DMS 273 (cell line): ENCODE measurements at regions not wholly inside any gene's neighbourhood (a gene's known extent, or its start where the extent isn't known, plus 50 kb on each side); places are given as distances from the start of the nearest gene placed in this dataset.
"Not testable (repeated sequence)": the region's sequence is repeated elsewhere in the genome, so short reads cannot be mapped to it uniquely, and the experiment has no call there.

ENCODE experiments used
- DNase-seq: peaks from one replicate; lab custom pipeline; 2025; ENCODE audit not compliant: unreplicated experiment; lab: John Stamatoyannopoulos, UW

DNA sequence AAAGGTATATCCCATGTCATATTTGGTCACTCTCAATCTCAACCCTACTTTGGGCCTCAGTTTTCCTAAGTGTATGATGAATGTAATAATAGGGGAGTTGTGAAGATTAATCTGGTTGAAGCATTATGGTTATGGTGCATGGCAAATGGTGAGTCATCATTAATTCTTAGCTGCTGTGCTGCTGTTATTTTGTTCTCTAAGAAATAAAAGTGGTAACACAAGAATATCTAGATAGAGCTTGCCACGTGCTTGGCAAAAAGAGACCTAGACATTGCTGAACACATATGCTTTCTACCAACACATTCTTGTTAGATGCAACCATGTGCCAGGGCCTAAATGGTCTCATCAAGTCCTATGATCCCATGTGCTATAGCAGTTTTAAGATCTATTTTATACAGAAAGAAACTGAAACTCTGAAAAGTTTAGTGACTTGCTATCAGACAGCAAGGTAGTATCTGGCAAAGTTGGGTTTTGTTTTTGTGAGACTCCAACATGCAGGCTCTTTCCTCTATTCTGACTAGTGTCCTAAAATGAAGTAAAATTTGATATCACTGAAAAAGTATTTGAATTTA, 699.9 kb upstream of the MEF2C start:
- DNase-seq, result no peak

DNA sequence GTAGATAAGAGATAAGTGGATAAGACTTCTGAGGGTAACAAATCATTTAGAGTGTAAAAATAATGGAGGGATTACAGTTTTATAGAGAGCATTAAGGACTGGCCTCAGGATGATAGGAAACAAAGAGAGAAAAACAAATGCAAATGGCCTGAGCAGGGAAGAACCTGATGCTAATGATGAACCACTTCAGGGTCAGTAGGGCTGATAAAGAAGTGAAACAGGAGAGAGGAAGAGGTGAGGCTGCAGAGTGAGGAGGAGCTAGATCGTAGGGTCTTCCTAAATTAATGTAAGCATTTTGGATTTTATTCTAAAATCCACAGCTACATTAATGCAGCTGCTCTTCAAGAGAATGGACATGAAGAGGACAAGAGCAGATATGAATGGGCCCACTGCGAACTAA, 698.0 kb upstream of the MEF2C start:
- DNase-seq, result no peak

DNA sequence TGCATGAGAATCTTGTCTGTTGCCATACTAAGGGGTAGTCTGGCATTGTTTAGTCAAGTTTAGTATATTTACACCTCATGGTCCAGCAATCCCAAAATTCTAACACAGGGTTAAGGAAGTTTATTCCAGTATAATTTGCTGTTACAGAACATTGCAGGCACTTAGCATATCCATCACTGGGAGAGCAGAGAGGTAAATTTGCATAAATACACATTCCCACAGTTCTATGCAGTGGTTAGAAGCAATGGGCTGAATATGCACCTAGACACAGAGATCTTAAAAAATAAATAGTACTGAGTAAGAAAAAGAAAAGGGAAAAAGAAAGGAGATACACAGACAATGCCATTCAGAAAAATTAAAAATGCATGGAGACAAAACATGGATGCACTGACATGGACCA, 692.3 kb upstream of the MEF2C start:
- no peak for DNase-seq

DNA sequence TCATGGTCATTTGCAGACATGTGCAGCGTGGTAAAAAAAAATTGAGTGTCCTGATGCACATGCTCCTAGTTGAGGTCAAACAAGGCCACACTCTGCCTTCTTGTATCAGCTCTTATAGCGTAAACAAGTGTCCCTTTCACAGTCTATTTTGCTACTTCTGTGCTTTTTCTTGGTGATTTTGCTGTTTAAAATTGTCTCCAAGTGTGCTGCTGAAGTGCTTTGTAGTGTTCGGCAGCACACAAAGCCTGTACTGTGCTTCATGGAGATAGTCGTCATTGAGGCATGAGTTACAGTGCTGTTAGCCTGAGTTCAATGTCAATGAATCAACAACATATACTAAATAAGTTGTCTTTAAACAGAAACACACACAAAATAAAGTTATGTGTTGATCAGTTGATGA, 690.4 kb upstream of the MEF2C start:
- DNase-seq, result no peak

DNA sequence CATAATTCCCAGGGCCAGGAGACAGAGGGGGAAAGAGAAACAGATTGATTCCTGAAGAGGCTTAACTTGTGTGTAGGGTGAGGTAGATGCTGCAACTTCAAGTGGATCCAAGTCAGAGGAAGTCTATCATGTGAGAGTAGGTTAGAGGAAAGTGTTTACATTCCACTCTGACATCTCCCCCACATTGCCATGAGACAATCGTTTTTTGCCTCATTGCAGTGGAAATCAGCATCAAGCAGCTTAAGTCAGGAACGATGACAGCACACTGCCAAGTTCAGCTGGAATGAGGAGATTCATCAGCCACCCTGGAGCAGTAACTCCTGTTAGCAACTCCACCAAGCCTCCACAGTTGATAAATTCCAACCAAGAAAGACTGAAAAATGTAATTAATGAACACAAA, 689.7 kb upstream of the MEF2C start:
- DNase-seq, result no peak

DNA sequence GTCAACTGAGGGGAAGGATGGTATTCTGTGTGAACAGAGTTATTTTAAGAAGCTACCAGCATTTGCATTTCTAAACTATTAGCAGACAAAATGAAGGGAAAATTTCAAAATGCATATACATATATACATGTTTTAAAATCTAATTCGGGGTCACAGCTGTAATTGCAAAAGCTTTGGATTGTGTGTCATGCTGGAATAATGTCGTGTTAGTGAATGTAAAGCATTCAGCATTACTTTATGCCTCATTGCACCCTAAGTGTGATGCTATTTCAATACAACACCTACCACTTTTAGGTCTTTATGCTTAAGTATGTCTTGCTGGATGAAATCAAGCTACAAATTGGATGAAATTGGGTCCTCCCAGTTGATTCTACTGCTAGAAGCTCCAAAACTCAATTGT, 687.6 kb upstream of the MEF2C start:
- DNase-seq, result no peak

DNA sequence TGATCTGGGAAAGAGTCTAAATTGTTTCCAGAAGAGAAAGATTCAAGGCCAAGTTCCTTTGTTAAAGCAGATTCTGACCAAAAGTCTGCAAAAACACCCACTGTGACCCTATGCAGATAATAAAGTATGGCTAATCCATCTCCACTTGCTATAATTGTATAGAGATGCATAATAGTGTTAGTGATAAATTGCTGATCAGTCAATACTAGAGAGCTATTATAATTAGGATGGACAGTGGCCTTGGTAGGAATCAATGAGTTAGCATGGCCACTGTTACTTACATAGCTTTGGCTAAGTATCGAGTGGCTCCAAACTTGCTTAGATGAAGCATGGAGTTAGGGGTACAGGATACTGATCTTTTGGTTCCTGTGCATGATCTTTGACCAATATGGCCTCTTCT, 683.4 kb upstream of the MEF2C start:
- DNase-seq, result no peak

DNA sequence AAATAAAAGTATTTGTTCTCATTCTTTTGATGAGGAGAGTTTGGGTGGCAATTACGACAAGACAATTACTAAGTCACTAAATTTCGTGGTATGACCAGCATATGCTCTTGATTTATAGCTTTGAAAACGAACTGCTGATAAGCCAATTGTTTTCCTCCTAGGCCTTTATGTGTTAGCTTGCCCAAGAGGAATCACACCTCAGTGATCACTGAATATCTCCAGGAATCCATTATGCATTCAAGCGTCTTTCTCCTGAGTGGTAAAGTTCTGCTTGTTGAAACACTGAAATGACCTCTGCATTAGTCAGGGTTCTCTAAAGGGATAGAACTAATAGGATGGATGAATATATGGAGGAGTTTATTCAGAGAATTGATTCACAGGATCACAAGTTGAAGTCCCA, 677.7 kb upstream of the MEF2C start:
- no peak for DNase-seq

DNA sequence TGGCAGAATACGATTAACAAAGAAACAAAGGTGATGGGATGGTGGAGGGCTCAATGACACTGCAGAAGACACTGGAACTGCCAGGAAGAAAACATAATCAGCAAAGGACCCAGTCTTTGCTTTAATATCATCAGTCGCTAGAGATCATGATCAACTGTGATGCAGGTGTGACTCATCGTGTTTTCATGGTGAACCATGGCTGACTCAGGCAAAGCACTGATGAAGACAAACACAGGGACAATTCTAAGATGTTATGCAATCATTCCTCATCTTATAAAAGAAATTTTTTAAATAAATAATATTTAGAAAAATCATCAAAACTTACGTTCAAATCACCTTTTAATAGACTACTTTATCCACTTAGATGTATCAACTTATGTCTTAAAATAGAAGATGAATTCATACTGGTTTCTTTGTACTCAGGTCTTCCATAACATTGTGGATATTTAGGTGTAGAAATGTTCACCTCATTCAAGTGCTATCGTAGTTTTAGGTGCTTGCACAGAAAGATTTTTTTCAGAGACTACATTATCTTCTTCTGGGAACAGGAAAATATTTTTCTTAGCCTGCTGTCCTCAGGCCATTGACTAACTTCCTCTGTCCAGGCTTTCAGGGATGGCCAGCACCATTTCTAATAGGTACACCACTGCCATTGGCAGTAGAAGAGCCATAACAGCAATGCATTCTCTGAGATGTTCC, 673.4 kb upstream of the MEF2C start:
- DNase-seq, result no peak

DNA sequence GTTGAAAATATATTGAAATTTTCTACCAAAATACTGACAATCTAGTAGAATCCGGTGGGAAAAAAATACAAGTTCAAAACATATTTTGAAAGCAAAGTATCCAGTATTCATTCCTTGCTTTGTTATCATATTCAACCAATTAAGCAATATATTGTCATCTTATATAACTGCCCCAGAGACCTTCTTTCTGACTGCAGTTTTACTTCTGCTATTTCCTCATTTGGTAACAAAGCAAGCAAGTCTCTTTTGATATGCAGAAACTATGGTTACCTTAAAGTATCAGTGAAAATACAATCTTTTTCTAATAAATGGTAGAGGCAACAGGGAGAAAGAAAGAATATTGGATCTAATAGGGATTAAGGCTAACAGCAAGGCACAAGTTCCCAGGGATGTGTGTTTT, 663.7 kb upstream of the MEF2C start:
- no peak for DNase-seq

DNA sequence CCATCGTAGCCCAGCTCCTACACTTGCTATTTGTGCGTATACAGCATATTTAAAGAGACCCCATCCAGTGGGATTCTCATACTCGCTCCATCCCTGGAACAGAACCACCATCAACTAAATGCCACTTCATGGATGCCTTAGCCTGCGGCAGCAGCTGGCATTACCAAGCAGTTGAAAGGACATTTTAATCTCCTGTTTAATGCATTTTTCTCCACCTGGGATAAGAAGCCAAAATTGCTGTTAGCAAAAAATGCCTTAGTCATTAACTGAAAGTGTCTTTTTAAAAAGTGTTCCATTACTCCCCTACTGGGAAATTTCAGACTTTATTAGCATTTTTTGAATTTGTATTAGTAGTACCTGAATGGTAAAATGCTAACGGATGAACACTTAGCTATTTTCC, 662.6 kb upstream of the MEF2C start:
- DNase-seq, result no peak

DNA sequence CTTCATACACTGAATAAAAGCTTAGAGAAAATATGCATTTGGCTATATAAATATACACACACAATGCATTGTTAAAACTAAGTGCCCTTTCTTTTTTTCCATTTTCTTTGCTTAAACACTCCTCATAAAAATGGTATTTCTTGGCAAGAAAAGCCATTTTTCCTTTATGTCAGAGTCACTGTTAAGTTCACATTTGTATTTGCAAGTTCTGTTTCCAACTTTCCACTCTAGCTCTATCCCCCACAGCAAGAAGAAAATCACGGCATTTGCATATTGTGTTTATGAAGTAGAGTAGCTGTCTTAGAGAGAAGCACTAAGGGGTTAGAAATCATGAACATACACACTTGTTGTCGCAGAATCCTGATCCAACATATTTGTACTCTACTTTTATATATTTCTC, 662.1 kb upstream of the MEF2C start:
- no peak for DNase-seq

DNA sequence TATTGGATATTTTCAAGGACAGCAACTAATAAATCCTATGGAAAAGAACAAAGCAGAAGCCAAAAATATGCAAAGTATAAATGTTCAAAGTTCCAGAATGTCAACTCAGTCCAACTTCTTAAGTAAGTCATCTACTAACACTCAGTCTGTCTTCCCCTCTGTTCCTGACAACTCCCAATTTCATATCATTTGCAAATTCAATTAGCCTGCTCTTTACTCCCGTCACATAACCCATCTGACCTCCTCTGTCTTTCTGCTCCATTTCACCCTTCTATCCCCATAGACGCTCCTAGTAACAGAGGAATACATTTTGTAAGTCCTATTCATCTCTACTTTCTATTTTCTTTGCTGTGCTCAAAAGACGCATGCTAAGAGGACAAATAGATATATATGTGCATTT, 659.8 kb upstream of the MEF2C start:
- no peak for DNase-seq

DNA sequence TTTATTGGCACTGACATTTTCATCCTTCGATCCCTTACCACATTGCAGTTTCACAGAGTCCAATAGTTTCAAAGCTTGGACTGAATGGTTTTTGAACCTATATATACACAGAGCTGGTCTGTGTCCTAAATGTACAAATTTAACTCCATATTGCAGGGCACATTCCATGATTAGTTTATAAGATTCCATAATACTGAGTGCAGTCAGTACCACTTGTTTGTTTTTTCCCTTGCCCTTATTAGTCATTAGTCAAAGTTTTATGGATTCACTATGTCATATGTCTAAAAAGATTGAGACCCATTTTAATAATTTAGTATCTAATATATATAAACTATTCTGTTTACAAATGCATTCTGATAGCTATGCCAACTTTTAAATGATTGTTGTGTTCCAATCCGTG, 654.8 kb upstream of the MEF2C start:
- no peak for DNase-seq

DNA sequence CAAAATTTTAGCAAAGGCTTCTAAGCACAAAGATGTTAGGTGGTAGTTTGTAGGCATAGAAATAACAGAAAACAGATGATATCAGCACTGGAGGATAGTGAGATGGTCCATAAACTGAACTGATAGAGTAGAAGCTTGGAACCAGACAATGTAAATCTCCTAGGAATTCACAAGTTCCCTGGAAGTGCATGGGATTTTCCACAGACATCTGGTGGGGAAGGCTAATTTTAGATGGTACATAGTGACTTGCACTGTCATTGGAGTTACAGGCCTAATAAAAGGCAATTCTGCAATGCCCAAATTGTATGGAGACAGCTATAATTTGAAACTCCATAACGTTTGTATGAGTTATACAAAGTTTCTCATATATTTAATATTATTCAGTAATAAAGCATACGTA, 653.0 kb upstream of the MEF2C start:
- no peak for DNase-seq

DNA sequence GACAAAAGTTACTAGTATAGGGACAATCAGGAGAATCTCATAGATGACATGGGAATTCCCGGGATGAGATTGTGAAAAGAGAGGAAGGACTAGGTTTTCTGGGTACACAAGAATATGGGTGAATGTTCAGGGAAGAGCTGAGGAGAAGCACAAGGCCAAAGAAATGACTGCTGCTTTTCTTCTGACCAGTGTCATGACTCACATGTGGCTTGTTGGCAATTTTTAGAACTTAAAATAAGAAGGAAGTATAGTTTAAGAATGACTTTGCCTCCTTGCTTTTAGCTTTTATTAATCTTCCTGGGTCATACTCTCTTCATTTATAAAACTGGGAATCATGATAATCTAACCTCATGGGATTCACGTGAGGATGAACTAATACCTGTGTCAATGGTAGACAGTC, 652.4 kb upstream of the MEF2C start:
- no peak for DNase-seq

DNA sequence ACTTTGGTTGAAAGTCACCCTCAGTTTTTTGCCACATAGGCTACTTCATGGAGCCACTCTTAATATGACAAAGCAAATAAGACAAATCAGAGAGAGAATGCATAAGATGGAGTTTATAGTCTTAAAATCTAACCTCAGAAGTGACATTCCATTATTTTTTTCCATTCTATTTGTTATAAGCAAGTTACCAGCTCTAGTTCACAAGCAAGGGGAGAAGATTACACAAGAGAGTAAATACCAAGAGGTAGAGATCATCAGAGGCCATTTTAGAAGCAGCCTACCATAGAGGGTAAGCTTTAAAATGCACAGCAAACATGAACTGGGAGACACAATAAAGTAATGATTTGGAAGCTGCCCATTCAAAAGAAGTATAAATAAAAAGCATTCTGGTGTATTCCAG, 651.3 kb upstream of the MEF2C start:
- DNase-seq, result no peak

DNA sequence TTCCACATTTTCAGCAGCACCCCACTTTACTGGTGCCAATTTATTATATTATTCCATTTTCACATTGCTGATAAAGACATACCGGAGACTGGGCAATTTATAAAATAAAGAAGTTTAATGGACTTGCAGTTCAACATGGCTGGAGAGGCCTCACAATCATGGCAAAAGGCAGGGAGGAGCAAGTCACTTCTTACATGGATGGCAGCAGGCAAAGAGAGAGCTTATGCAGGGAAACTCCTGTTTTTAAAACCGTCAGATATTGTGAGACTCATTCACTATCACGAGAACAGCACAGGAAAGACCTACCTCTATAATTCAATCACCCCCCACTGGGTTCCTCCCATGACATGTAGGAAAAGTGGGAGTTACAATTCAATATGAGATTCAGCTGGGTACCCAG, 641.8 kb upstream of the MEF2C start:
- DNase-seq, result no peak

DNA sequence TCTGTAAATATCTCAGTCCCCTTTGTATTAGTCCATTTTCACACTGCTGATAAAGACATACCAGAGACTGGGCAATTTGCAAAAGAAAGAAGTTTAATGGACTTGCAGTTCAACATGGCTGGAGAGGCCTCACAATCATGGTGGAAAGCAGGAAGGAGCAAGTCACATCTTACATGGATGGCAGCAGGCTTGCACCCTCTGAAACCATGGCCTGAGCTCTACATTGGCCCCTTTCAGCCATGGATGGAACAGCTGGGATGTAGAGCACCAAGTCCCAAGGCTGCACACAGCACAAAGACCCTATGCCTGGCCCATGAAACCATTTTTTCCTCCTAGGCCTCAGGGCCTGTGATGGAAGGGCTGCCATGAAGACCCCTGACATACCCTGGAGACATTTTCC, 640.9 kb upstream of the MEF2C start:
- not testable (repeated sequence) for DNase-seq

DNA sequence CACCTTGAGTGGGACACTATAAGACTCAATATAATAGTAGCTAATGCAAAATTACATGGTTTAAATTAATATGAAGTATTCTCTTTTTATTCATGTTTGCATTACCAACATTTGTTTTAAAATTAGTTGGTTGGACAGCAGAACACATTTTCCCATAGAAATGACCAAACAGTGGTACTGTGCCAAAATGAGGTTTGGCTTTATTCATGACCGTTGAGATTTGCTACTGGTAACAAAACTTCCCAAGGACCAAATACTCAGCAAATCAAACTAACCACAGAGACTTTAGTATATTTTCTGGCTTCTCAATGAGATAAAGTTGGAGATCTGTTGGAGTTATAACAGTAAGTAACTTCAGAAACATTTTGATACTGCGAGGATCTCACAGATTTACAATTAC, 637.8 kb upstream of the MEF2C start:
- DNase-seq, result no peak

DNA sequence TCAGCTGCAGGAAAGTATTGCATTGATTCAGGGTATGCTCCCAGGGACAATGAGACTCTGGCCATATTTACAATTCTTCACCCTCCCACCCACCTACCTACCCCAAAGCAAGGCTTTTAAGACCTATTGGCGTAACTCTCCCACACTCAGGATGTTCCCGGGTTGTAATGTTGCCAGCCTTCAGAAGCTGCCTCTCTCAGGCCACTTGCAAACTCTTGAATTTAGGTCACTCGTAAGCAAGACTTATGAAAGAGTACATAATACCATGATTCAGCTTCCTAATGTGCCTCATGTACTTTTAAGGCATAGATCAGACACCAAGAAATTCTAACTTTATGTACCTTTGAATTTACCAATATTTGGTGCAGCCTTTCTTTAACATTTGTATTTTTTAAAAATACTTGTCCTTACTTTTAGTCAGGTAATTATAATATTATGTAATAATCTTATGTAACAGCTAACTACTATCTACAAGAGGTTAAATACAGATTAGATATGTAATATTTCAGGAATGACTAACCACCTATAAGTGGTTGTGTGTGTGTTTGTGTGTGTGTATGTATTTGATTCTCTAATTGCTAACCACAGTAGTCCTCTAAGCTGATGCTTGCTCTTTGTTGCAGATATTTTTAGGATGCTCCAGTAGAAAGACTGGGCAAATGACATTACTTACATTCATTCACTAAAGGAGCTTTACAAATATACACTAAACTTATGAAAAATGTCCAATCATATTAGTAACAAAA, 630.5 kb upstream of the MEF2C start:
- DNase-seq, result no peak

DNA sequence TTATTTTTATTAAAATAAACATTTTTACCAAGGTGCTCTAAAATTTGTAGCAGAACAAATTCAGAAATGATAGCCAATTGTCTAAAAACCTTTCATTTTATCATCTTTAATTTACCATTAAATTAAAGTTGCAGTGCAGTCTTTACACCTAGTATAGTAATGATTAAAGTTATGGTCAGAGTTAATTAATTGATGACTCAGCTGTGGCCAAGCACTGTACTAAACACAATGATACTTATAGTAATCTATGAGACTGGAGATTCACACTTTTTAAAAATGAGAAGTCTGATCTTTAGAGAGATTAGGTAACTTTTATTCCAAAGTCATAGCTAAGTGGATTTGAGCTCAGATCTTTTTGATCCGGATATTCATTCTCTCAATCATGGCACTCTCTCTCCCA, 621.1 kb upstream of the MEF2C start:
- DNase-seq, result no peak

DNA sequence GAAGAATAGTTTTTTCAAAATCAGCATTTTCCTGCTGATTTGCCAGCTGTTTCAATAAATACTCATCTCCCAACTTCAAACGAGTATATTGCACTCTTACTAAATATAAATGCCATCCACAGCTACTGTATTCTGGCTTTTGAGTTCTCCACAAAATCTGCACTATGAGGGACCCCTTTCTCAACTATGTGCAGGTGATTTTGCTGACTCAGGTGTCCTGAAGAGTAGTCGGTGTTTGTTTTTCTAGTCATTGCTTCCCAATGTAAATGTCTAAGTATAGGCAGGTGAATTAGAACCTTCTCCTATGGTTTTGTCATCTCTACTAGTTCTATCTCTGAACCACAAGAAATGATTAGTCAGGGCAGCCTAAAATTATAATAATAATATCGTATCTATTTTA, 616.8 kb upstream of the MEF2C start:
- no peak for DNase-seq
